GM23338 (cell line): ENCODE measurements at regions not wholly inside any gene's neighbourhood (a gene's known extent, or its start where the extent isn't known, plus 50 kb on each side); places are given as distances from the start of the nearest gene placed in this dataset.

Experiments used
- ATAC-seq: fragments of 200-7000 bp; cut with Tn5 transposase; 3 replicates; pipeline ENCODE4 v1.9.1; 2020
- DNase-seq: peaks from one replicate; pipeline ENCODE4 v3.0.0-alpha.2; 2015; ENCODE audit warnings: low spot score
- H2AFZ ChIP-seq: fragments of 200-600 bp; sonication (generic); 2 replicates; pipeline ENCODE4 v1.8.0; 2016; ENCODE audit warnings: antibody characterized with exemption, mild to moderate bottlenecking, moderate library complexity
- H3F3A ChIP-seq: fragments of 200-600 bp; sonication (generic); replicated peaks from 2 replicates; pipeline ENCODE4 v1.8.0; 2017; ENCODE audit warnings: antibody characterized with exemption, mixed run types, low read depth
- H3K27ac ChIP-seq: fragments of 200-600 bp; sonication (generic); 2 replicates; pipeline ENCODE4 v1.6.1; 2016; ENCODE audit warnings: low read depth
- H3K27me3 ChIP-seq: fragments of 200-600 bp; sonication (generic); 2 replicates; pipeline ENCODE4 v1.8.0; 2016; ENCODE audit warnings: mild to moderate bottlenecking, mixed run types, moderate library complexity; ENCODE audit not compliant: insufficient read depth
- H3K36me3 ChIP-seq: fragments of 200-600 bp; sonication (generic); 2 replicates; pipeline ENCODE4 v1.8.0; 2016; ENCODE audit warnings: mild to moderate bottlenecking; ENCODE audit not compliant: insufficient read depth
- H3K4me1 ChIP-seq: fragments of 200-600 bp; sonication (generic); 2 replicates; pipeline ENCODE4 v1.8.0; 2016; ENCODE audit warnings: mild to moderate bottlenecking, moderate library complexity; ENCODE audit not compliant: insufficient read depth
- H3K4me2 ChIP-seq: fragments of 200-600 bp; sonication (generic); 2 replicates; pipeline ENCODE4 v1.7.1; 2017; ENCODE audit warnings: mixed run types
- H3K4me3 ChIP-seq: fragments of 200-600 bp; sonication (generic); 2 replicates; pipeline ENCODE4 v1.6.1; 2016; ENCODE audit warnings: mixed run types
- H3K79me2 ChIP-seq: fragments of 200-600 bp; sonication (generic); replicated peaks from 2 replicates; pipeline ENCODE4 v1.8.0; 2017; ENCODE audit warnings: mild to moderate bottlenecking; ENCODE audit not compliant: insufficient read depth
- H3K9me2 ChIP-seq: fragments of 200-600 bp; sonication (generic); 2 replicates; pipeline ENCODE4 v1.8.0; 2017; ENCODE audit not compliant: insufficient read depth
- H4K20me1 ChIP-seq: fragments of 200-600 bp; sonication (generic); replicated peaks from 2 replicates; pipeline ENCODE4 v1.8.0; 2017; ENCODE audit warnings: mild to moderate bottlenecking; ENCODE audit not compliant: insufficient read depth
- H3K27ac Mint-ChIP-seq: 2 replicates; pipeline ENCODE4 v1.8.0; 2020; ENCODE audit warnings: inconsistent platforms, mild to moderate bottlenecking, moderate library complexity, mixed read lengths
- H3K27me3 Mint-ChIP-seq: 3 replicates; pipeline ENCODE4 v1.8.0; 2022; ENCODE audit warnings: low read depth, mild to moderate bottlenecking, moderate library complexity, mixed read lengths, inconsistent platforms; ENCODE audit not compliant: insufficient read depth, poor library complexity
- H3K36me3 Mint-ChIP-seq: 3 replicates; pipeline ENCODE4 v1.8.0; 2021; ENCODE audit warnings: low read depth, mild to moderate bottlenecking, inconsistent platforms, moderate library complexity, mixed read lengths
- H3K4me1 Mint-ChIP-seq: 3 replicates; pipeline ENCODE4 v1.8.0; 2020; ENCODE audit warnings: mild to moderate bottlenecking, inconsistent platforms, mixed read lengths
- H3K4me3 Mint-ChIP-seq: 3 replicates; pipeline ENCODE4 v1.8.0; 2021; ENCODE audit warnings: moderate library complexity, mild to moderate bottlenecking, inconsistent platforms, mixed read lengths
- H3K9me3 Mint-ChIP-seq: 3 replicates; pipeline ENCODE4 v1.8.0; 2020; ENCODE audit warnings: moderate library complexity, mild to moderate bottlenecking, inconsistent platforms, mixed read lengths
- CREB1 ChIP-seq: fragments of 250-450 bp; sonication (Bioruptor Pico); IDR thresholded peaks from 2 replicates; pipeline ENCODE4 v1.5.0; 2020; ENCODE audit warnings: low read depth, mild to moderate bottlenecking, moderate library complexity
- ETS1 ChIP-seq: IDR thresholded peaks from 2 replicates; pipeline ENCODE4 v1.6.1; 2016; ENCODE audit warnings: antibody characterized with exemption
- JUNB ChIP-seq: IDR thresholded peaks from one replicate; pipeline ENCODE4 v1.6.1; 2016; ENCODE audit warnings: antibody characterized with exemption; ENCODE audit not compliant: unreplicated experiment
- NANOG ChIP-seq: IDR thresholded peaks from 2 replicates; pipeline ENCODE4 v1.6.1; 2016; ENCODE audit warnings: antibody characterized with exemption, borderline replicate concordance
- REST ChIP-seq: IDR thresholded peaks from one replicate; pipeline ENCODE4 v1.6.1; 2018; ENCODE audit warnings: antibody characterized with exemption; ENCODE audit not compliant: unreplicated experiment
- STAT1 ChIP-seq: IDR thresholded peaks from one replicate; pipeline ENCODE4 v1.6.1; 2016; ENCODE audit warnings: antibody characterized with exemption; ENCODE audit not compliant: unreplicated experiment
- ZNF331 ChIP-seq: fragments of 250-450 bp; sonication (Bioruptor Pico); IDR thresholded peaks from 2 replicates; pipeline ENCODE4 v1.5.0; 2020; ENCODE audit warnings: low read depth, mild to moderate bottlenecking, moderate library complexity
- TF ChIP-seq, protein P1 (sequence below): fragments of 250-450 bp; sonication (Bioruptor Pico); IDR thresholded peaks from 2 replicates; pipeline ENCODE4 v1.5.0; 2020; ENCODE audit warnings: mild to moderate bottlenecking, moderate library complexity

GRCh38 chr9:31615966-31616365, 768.5 kb upstream of the ACO1 start:
- H3K36me3 ChIP-seq = no peaks in the 10 kb centered on the region
- DNase-seq (peak; percentile 38), ATAC-seq (peak; percentile 89)
- no peak overlapping the region; the same call in 1 of the 2 replicates for H3K27ac ChIP-seq
- no peak overlapping the region for H3K4me3 ChIP-seq
- Mint-ChIP-seq H3K27me3 (no peaks in the 10 kb centered on the region), H3K4me1 (peaks cover 17% of the 10 kb centered on the region), H3K9me3 (no peaks in the 10 kb centered on the region), H3K4me3 (no peak overlapping the region), H3K36me3 (no peaks in the 10 kb centered on the region), H3K27ac (peak overlapping the region; percentile 38)
- H2AFZ ChIP-seq = no peak overlapping the region
- no peaks in the 10 kb centered on the region for H3F3A ChIP-seq
- H4K20me1 ChIP-seq = no peaks in the 10 kb centered on the region
- no peaks in the 10 kb centered on the region; the same call in 1 of the 2 replicates for H3K4me1 ChIP-seq
- 0 out of 2 replicates have a peak, but pooled peaks cover 2% of the 10 kb centered on the region for H3K9me2 ChIP-seq
- H3K79me2 ChIP-seq = no peaks in the 10 kb centered on the region
- H3K27me3 ChIP-seq = no peaks in the 10 kb centered on the region
- TF ChIP-seq JUNB (no peak), NANOG (0 out of 2 replicates have a peak, but pooled peaks have one; percentile 31)
- TF ChIP-seq, protein P1, sequence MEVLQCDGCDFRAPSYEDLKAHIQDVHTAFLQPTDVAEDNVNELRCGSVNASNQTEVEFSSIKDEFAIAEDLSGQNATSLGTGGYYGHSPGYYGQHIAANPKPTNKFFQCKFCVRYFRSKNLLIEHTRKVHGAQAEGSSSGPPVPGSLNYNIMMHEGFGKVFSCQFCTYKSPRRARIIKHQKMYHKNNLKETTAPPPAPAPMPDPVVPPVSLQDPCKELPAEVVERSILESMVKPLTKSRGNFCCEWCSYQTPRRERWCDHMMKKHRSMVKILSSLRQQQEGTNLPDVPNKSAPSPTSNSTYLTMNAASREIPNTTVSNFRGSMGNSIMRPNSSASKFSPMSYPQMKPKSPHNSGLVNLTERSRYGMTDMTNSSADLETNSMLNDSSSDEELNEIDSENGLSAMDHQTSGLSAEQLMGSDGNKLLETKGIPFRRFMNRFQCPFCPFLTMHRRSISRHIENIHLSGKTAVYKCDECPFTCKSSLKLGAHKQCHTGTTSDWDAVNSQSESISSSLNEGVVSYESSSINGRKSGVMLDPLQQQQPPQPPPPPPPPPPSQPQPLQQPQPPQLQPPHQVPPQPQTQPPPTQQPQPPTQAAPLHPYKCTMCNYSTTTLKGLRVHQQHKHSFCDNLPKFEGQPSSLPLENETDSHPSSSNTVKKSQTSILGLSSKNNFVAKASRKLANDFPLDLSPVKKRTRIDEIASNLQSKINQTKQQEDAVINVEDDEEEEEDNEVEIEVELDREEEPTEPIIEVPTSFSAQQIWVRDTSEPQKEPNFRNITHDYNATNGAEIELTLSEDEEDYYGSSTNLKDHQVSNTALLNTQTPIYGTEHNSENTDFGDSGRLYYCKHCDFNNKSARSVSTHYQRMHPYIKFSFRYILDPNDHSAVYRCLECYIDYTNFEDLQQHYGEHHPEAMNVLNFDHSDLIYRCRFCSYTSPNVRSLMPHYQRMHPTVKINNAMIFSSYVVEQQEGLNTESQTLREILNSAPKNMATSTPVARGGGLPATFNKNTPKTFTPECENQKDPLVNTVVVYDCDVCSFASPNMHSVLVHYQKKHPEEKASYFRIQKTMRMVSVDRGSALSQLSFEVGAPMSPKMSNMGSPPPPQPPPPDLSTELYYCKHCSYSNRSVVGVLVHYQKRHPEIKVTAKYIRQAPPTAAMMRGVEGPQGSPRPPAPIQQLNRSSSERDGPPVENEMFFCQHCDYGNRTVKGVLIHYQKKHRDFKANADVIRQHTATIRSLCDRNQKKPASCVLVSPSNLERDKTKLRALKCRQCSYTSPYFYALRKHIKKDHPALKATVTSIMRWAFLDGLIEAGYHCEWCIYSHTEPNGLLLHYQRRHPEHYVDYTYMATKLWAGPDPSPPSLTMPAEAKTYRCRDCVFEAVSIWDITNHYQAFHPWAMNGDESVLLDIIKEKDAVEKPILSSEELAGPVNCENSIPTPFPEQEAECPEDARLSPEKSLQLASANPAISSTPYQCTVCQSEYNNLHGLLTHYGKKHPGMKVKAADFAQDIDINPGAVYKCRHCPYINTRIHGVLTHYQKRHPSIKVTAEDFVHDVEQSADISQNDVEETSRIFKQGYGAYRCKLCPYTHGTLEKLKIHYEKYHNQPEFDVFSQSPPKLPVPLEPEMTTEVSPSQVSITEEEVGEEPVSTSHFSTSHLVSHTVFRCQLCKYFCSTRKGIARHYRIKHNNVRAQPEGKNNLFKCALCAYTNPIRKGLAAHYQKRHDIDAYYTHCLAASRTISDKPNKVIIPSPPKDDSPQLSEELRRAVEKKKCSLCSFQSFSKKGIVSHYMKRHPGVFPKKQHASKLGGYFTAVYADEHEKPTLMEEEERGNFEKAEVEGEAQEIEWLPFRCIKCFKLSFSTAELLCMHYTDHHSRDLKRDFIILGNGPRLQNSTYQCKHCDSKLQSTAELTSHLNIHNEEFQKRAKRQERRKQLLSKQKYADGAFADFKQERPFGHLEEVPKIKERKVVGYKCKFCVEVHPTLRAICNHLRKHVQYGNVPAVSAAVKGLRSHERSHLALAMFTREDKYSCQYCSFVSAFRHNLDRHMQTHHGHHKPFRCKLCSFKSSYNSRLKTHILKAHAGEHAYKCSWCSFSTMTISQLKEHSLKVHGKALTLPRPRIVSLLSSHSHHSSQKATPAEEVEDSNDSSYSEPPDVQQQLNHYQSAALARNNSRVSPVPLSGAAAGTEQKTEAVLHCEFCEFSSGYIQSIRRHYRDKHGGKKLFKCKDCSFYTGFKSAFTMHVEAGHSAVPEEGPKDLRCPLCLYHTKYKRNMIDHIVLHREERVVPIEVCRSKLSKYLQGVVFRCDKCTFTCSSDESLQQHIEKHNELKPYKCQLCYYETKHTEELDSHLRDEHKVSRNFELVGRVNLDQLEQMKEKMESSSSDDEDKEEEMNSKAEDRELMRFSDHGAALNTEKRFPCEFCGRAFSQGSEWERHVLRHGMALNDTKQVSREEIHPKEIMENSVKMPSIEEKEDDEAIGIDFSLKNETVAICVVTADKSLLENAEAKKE (CRISPR knock-in tag) = 0 out of 2 replicates have a peak, but pooled peaks have one; percentile 35
- no peak overlapping the region for H3K4me2 ChIP-seq

DNA sequence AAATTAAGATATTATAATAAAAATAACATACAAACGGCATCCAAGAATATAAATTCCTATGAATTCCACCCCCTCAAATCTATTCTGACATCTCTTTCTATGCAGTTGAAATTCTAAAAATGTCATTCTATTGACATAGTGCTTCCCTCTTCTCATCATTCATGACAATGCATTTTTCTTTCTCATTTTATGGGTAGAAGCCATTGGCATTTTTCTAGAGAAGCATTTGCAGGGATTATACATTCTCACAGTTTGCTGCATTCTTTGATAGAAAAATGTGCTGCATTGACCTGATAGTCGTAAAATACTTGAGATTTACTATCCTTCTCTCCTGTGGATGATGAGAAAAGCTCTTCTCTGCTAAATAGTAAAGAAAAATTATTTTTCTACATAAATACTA, 760.9 kb upstream of the ACO1 start:
- no peak overlapping the region for H3K4me3 Mint-ChIP-seq
- H3K9me2 ChIP-seq = no peaks in the 10 kb centered on the region
- TF ChIP-seq JUNB = no peak
- TF ChIP-seq ETS1 = no peak
- TF ChIP-seq CREB1 (CRISPR knock-in tag) = no peak
- no peak for TF ChIP-seq ZNF331 (CRISPR knock-in tag)
- TF ChIP-seq NANOG = no peak
- TF ChIP-seq STAT1 = no peak
- no peak for TF ChIP-seq REST

More for the DNA sequence above, 760.9 kb upstream of the ACO1 start:
- H3F3A ChIP-seq = no peaks in the 10 kb centered on the region
- H3K27me3 ChIP-seq = no peaks in the 10 kb centered on the region
- no peak overlapping the region for H2AFZ ChIP-seq
- H3K27ac Mint-ChIP-seq = no peak overlapping the region
- no peaks in the 10 kb centered on the region for H3K9me3 Mint-ChIP-seq
- H3K36me3 Mint-ChIP-seq = no peaks in the 10 kb centered on the region
- no peak overlapping the region for H3K27ac ChIP-seq
- H3K27me3 Mint-ChIP-seq = no peaks in the 10 kb centered on the region
- H3K4me3 ChIP-seq = no peak overlapping the region
- ATAC-seq (no peak), DNase-seq (peak; percentile 2)
- no peaks in the 10 kb centered on the region for H3K79me2 ChIP-seq
- H4K20me1 ChIP-seq = no peaks in the 10 kb centered on the region
- H3K4me1 ChIP-seq = 0 out of 2 replicates have a peak, but pooled peaks cover 2% of the 10 kb centered on the region
- no peaks in the 10 kb centered on the region for H3K4me1 Mint-ChIP-seq
- H3K36me3 ChIP-seq = no peaks in the 10 kb centered on the region
- H3K4me2 ChIP-seq = no peak overlapping the region
